ENCODE measurements at regions not wholly inside any gene's neighbourhood (a gene's known extent, or its start where the extent isn't known, plus 50 kb on each side); places are given as distances from the start of the nearest gene placed in this dataset.

- no peaks in the 10 kb centered on the region for H3K27me3 ChIP-seq
- H3K9me3 ChIP-seq = peaks cover 0 to 2% of the 10 kb centered on the region in 2 donors
- ATAC-seq (no peak), DNase-seq (no peak)
- no peak overlapping the region for H3K4me3 ChIP-seq
- no peaks in the 10 kb centered on the region for H3K36me3 ChIP-seq
- H3K4me1 ChIP-seq = peaks cover 0 to 11% of the 10 kb centered on the region in 2 donors
- no peak for TF ChIP-seq CTCF (IDR thresholded peaks at IDR 0.05)
- intact Hi-C loops (cut with DNase I) = no loop called here
- no peak overlapping the region for H3K27ac ChIP-seq
Measured at GRCh38 chr10:47139121-47139520, 160.9 kb upstream of the GDF10 start.

GRCh38 chr10:47140761-47141348, 159.1 kb upstream of the GDF10 start:
- peaks cover 0 to 2% of the 10 kb centered on the region in 2 donors for H3K9me3 ChIP-seq
- H3K27ac ChIP-seq = no peak overlapping the region
- H3K4me3 ChIP-seq = no peak overlapping the region
- intact Hi-C loops (cut with DNase I) = no loop called here
- DNase-seq (no peak), ATAC-seq (no peak)
- no peaks in the 10 kb centered on the region for H3K27me3 ChIP-seq
- no peak for TF ChIP-seq CTCF (IDR thresholded peaks at IDR 0.05)
- H3K4me1 ChIP-seq = no peaks in the 10 kb centered on the region
- H3K36me3 ChIP-seq = no peaks in the 10 kb centered on the region

- H3K9me3 ChIP-seq = peaks cover 0 to 2% of the 10 kb centered on the region in 2 donors
- H3K36me3 ChIP-seq = no peaks in the 10 kb centered on the region
- no peak for TF ChIP-seq CTCF (IDR thresholded peaks at IDR 0.05)
- intact Hi-C loops (cut with DNase I) = no loop called here
- DNase-seq (no peak), ATAC-seq (no peak)
- H3K27ac ChIP-seq = no peak overlapping the region
- H3K27me3 ChIP-seq = no peaks in the 10 kb centered on the region
- no peaks in the 10 kb centered on the region for H3K4me1 ChIP-seq
- no peak overlapping the region for H3K4me3 ChIP-seq
Measured at GRCh38 chr10:47141349-47141748, 158.6 kb upstream of the GDF10 start.

- H3K36me3 ChIP-seq = no peaks in the 10 kb centered on the region
- H3K4me1 ChIP-seq = no peaks in the 10 kb centered on the region
- no peaks in the 10 kb centered on the region for H3K27me3 ChIP-seq
- DNase-seq (no peak), ATAC-seq (no peak)
- TF ChIP-seq CTCF (IDR thresholded peaks at IDR 0.05) = no peak
- intact Hi-C loops (cut with DNase I) = no loop called here
- H3K9me3 ChIP-seq = peaks cover 0 to 2% of the 10 kb centered on the region in 2 donors
- no peak overlapping the region for H3K4me3 ChIP-seq
- no peak overlapping the region for H3K27ac ChIP-seq
Measured at GRCh38 chr10:47143072-47143471, 156.9 kb upstream of the GDF10 start.

GRCh38 chr10:47143473-47143872, 156.5 kb upstream of the GDF10 start:
- ATAC-seq (no peak), DNase-seq (no peak)
- TF ChIP-seq CTCF (IDR thresholded peaks at IDR 0.05) = no peak
- Histone ChIP-seq H3K27ac (no peak overlapping the region), H3K4me1 (no peaks in the 10 kb centered on the region), H3K36me3 (no peaks in the 10 kb centered on the region), H3K4me3 (no peak overlapping the region), H3K27me3 (no peaks in the 10 kb centered on the region), H3K9me3 (peaks cover 0 to 2% of the 10 kb centered on the region in 2 donors)
- intact Hi-C loops (cut with DNase I) = no loop called here
